ENCODE measurements at regions not wholly inside any gene's neighbourhood (a gene's known extent, or its start where the extent isn't known, plus 50 kb on each side); places are given as distances from the start of the nearest gene placed in this dataset.

- TF ChIP-seq, protein P1, sequence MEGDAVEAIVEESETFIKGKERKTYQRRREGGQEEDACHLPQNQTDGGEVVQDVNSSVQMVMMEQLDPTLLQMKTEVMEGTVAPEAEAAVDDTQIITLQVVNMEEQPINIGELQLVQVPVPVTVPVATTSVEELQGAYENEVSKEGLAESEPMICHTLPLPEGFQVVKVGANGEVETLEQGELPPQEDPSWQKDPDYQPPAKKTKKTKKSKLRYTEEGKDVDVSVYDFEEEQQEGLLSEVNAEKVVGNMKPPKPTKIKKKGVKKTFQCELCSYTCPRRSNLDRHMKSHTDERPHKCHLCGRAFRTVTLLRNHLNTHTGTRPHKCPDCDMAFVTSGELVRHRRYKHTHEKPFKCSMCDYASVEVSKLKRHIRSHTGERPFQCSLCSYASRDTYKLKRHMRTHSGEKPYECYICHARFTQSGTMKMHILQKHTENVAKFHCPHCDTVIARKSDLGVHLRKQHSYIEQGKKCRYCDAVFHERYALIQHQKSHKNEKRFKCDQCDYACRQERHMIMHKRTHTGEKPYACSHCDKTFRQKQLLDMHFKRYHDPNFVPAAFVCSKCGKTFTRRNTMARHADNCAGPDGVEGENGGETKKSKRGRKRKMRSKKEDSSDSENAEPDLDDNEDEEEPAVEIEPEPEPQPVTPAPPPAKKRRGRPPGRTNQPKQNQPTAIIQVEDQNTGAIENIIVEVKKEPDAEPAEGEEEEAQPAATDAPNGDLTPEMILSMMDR (IDR thresholded peaks at IDR 0.05), result no peak
- TF ChIP-seq POLR2AphosphoS5 (IDR thresholded peaks at IDR 0.05) (no peak), POLR2A (IDR thresholded peaks at IDR 0.05) (no peak), EP300 (IDR thresholded peaks at IDR 0.05) (no peak)
- no peaks in the 10 kb centered on the region for H3K27me3 ChIP-seq
- H3K4me1 ChIP-seq, result no peaks in the 10 kb centered on the region
- no peaks in the 10 kb centered on the region for H3K36me3 ChIP-seq
- no peaks in the 10 kb centered on the region for H3K9me3 ChIP-seq
- ATAC-seq (ENCODE audit: low FRiP score in 2 of 2), result no peak
- H3K27ac ChIP-seq, result no peak overlapping the region
- H3K4me3 ChIP-seq, result no peak overlapping the region
- DNase-seq, result no peak
- WGBS, 2 donors, result 75 to 81% methylated on average over 8 of the region's 8 CpGs
These were observed 256.2 kb downstream of the TSN start for GRCh38 chr2:122011493-122012270.

GRCh38 chr2:122018736-122019135 is 263.3 kb downstream of the TSN start:
- no peaks in the 10 kb centered on the region for H3K36me3 ChIP-seq
- H3K4me3 ChIP-seq, result no peak overlapping the region
- DNase-seq, result no peak
- TF ChIP-seq, protein P1 (IDR thresholded peaks at IDR 0.05), result no peak
- WGBS, 2 donors, result 88 to 89% methylated on average over 7 of the region's 7 CpGs
- H3K4me1 ChIP-seq, result peaks cover 0 to 11% (median 5%) of the 10 kb centered on the region in 4 donors
- no peak overlapping the region for H3K27ac ChIP-seq
- no peaks in the 10 kb centered on the region for H3K27me3 ChIP-seq
- no peak for ATAC-seq (ENCODE audit: low FRiP score in 2 of 2)
- H3K9me3 ChIP-seq, result no peaks in the 10 kb centered on the region

DNA sequence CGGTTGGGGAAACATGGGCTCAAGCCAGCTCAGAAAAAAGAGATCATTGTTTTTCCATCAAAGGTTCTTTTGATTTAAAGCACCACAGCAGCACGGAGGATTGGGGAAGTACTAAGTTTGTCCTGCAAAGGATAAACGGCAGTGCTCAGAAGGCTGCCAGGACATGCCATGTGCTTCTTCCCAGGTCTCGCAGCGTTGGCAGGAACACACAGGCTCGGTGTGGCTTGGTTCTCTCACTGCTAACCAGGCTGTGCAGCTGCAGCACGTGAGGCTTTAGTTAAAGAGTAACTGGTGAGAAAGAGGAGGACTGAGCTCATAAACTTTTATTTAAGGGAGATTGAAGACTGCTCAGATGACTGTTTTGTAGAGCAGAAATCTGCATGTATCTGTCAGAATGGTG is 264.3 kb downstream of the TSN start:
- WGBS, 2 donors, result 4 to 6% methylated on average over 7 of the region's 7 CpGs
- Histone ChIP-seq H3K9me3 (no peaks in the 10 kb centered on the region), H3K27ac (no peak overlapping the region), H3K4me3 (no peak overlapping the region), H3K27me3 (no peaks in the 10 kb centered on the region), H3K36me3 (no peaks in the 10 kb centered on the region), H3K4me1 (peaks cover 0 to 11% (median 5%) of the 10 kb centered on the region in 4 donors)
- ATAC-seq (ENCODE audit: low FRiP score in 2 of 2) (no peak), DNase-seq (no peak)
- TF ChIP-seq POLR2AphosphoS5 (IDR thresholded peaks at IDR 0.05) (no peak), EP300 (IDR thresholded peaks at IDR 0.05) (no peak), POLR2A (IDR thresholded peaks at IDR 0.05) (no peak)
- TF ChIP-seq, protein P1 (IDR thresholded peaks at IDR 0.05), result no peak

- Histone ChIP-seq H3K36me3 (no peaks in the 10 kb centered on the region), H3K4me3 (no peak overlapping the region), H3K27me3 (no peaks in the 10 kb centered on the region), H3K9me3 (no peaks in the 10 kb centered on the region), H3K27ac (no peak overlapping the region), H3K4me1 (peaks cover 0 to 11% (median 5%) of the 10 kb centered on the region in 4 donors)
- no peak for TF ChIP-seq POLR2A (IDR thresholded peaks at IDR 0.05)
- TF ChIP-seq POLR2AphosphoS5 (IDR thresholded peaks at IDR 0.05), result no peak
- TF ChIP-seq, protein P1 (IDR thresholded peaks at IDR 0.05), result no peak
- no peak for TF ChIP-seq EP300 (IDR thresholded peaks at IDR 0.05)
- ATAC-seq (ENCODE audit: low FRiP score in 2 of 2) (no peak), DNase-seq (no peak)
- WGBS, 2 donors, result 69 to 76% methylated on average over 5 of the region's 5 CpGs
These were observed 264.9 kb downstream of the TSN start for GRCh38 chr2:122020377-122020776.

- Histone ChIP-seq H3K27ac (no peak overlapping the region), H3K4me1 (peaks cover 0 to 11% (median 5%) of the 10 kb centered on the region in 4 donors), H3K36me3 (no peaks in the 10 kb centered on the region), H3K27me3 (no peaks in the 10 kb centered on the region), H3K4me3 (no peak overlapping the region), H3K9me3 (no peaks in the 10 kb centered on the region)
- DNase-seq, result no peak
- no peak for TF ChIP-seq EP300 (IDR thresholded peaks at IDR 0.05)
- TF ChIP-seq, protein P1 (IDR thresholded peaks at IDR 0.05), result no peak
- no peak for TF ChIP-seq POLR2AphosphoS5 (IDR thresholded peaks at IDR 0.05)
- no peak for TF ChIP-seq POLR2A (IDR thresholded peaks at IDR 0.05)
- peak; percentile 11 to 19 for ATAC-seq (ENCODE audit: low FRiP score in 2 of 2)
- WGBS, 2 donors, result 94% methylated on average over 4 of the region's 4 CpGs
These were observed 266.5 kb downstream of the TSN start for GRCh38 chr2:122021941-122022340.
